ENCODE measurements at regions not wholly inside any gene's neighbourhood (a gene's known extent, or its start where the extent isn't known, plus 50 kb on each side); places are given as distances from the start of the nearest gene placed in this dataset.

- Histone ChIP-seq H3K9me3 (ENCODE audit: low read depth, low read length) (no peaks in the 10 kb centered on the region), H3K36me3 (ENCODE audit: insufficient read depth, low read length) (no peaks in the 10 kb centered on the region), H3K4me3 (no peak overlapping the region), H3K9ac (ENCODE audit: insufficient read length) (no peak overlapping the region), H3K27ac (no peak overlapping the region)
- TF ChIP-seq FOXP2 (optimal IDR thresholded peaks at IDR 0.05; ENCODE audit: control extremely low read depth, extremely low read length, insufficient read depth) (no peak), POLR2AphosphoS5 (IDR thresholded peaks at IDR 0.05; ENCODE audit: borderline replicate concordance, low read depth, low read length) (no peak), EZH2 (IDR thresholded peaks at IDR 0.05) (no peak)
- no peak for DNase-seq (ENCODE audit: low read depth, low spot score)
Measured at GRCh38 chr1:17998889-17999288, 108.7 kb upstream of the IGSF21 start.

- no peak for DNase-seq (ENCODE audit: low read depth, low spot score)
- TF ChIP-seq FOXP2 (optimal IDR thresholded peaks at IDR 0.05; ENCODE audit: control extremely low read depth, extremely low read length, insufficient read depth) = no peak
- TF ChIP-seq EZH2 (IDR thresholded peaks at IDR 0.05) = no peak
- no peak for TF ChIP-seq POLR2AphosphoS5 (IDR thresholded peaks at IDR 0.05; ENCODE audit: borderline replicate concordance, low read depth, low read length)
- Histone ChIP-seq H3K9ac (ENCODE audit: insufficient read length) (no peak overlapping the region), H3K27ac (no peak overlapping the region), H3K4me3 (no peak overlapping the region), H3K36me3 (ENCODE audit: insufficient read depth, low read length) (no peaks in the 10 kb centered on the region), H3K9me3 (ENCODE audit: low read depth, low read length) (no peaks in the 10 kb centered on the region)
Measured at GRCh38 chr1:17999884-18000283, 107.7 kb upstream of the IGSF21 start.

GRCh38 chr1:18001725-18002124, 105.9 kb upstream of the IGSF21 start:
- Histone ChIP-seq H3K4me3 (no peak overlapping the region), H3K9me3 (ENCODE audit: low read depth, low read length) (no peaks in the 10 kb centered on the region)

GRCh38 chr1:18004278-18004677, 103.3 kb upstream of the IGSF21 start:
- H3K9ac ChIP-seq (ENCODE audit: insufficient read length) = no peak overlapping the region
- no peak overlapping the region for H3K4me3 ChIP-seq
- H3K27ac ChIP-seq = no peak overlapping the region
- H3K9me3 ChIP-seq (ENCODE audit: low read depth, low read length) = no peaks in the 10 kb centered on the region
- H3K36me3 ChIP-seq (ENCODE audit: insufficient read depth, low read length) = no peaks in the 10 kb centered on the region
- DNase-seq (ENCODE audit: low read depth, low spot score) = no peak
- TF ChIP-seq EZH2 (IDR thresholded peaks at IDR 0.05) (no peak), FOXP2 (optimal IDR thresholded peaks at IDR 0.05; ENCODE audit: control extremely low read depth, extremely low read length, insufficient read depth) (no peak), POLR2AphosphoS5 (IDR thresholded peaks at IDR 0.05; ENCODE audit: borderline replicate concordance, low read depth, low read length) (no peak)

More at GRCh38 chr1:18001725-18002124, 105.9 kb upstream of the IGSF21 start:
- no peak for DNase-seq (ENCODE audit: low read depth, low spot score)
- H3K36me3 ChIP-seq (ENCODE audit: insufficient read depth, low read length) = no peaks in the 10 kb centered on the region
- no peak for TF ChIP-seq POLR2AphosphoS5 (IDR thresholded peaks at IDR 0.05; ENCODE audit: borderline replicate concordance, low read depth, low read length)
- no peak for TF ChIP-seq FOXP2 (optimal IDR thresholded peaks at IDR 0.05; ENCODE audit: control extremely low read depth, extremely low read length, insufficient read depth)
- no peak for TF ChIP-seq EZH2 (IDR thresholded peaks at IDR 0.05)
- H3K9ac ChIP-seq (ENCODE audit: insufficient read length) = no peak overlapping the region
- H3K27ac ChIP-seq = no peak overlapping the region

- Histone ChIP-seq H3K9me3 (ENCODE audit: low read depth, low read length) (no peaks in the 10 kb centered on the region), H3K4me3 (no peak overlapping the region), H3K27ac (no peak overlapping the region), H3K9ac (ENCODE audit: insufficient read length) (no peak overlapping the region), H3K36me3 (ENCODE audit: insufficient read depth, low read length) (no peaks in the 10 kb centered on the region)
- TF ChIP-seq FOXP2 (optimal IDR thresholded peaks at IDR 0.05; ENCODE audit: control extremely low read depth, extremely low read length, insufficient read depth) (no peak), POLR2AphosphoS5 (IDR thresholded peaks at IDR 0.05; ENCODE audit: borderline replicate concordance, low read depth, low read length) (no peak), EZH2 (IDR thresholded peaks at IDR 0.05) (no peak)
- no peak for DNase-seq (ENCODE audit: low read depth, low spot score)
Measured at GRCh38 chr1:18005238-18005637, 102.4 kb upstream of the IGSF21 start.

GRCh38 chr1:18007391-18008041, 100.1 kb upstream of the IGSF21 start:
- Histone ChIP-seq H3K27ac (no peak overlapping the region), H3K36me3 (ENCODE audit: insufficient read depth, low read length) (no peaks in the 10 kb centered on the region), H3K4me3 (no peak overlapping the region), H3K9me3 (ENCODE audit: low read depth, low read length) (no peaks in the 10 kb centered on the region), H3K9ac (ENCODE audit: insufficient read length) (no peak overlapping the region)
- no peak for TF ChIP-seq POLR2AphosphoS5 (IDR thresholded peaks at IDR 0.05; ENCODE audit: borderline replicate concordance, low read depth, low read length)
- TF ChIP-seq FOXP2 (optimal IDR thresholded peaks at IDR 0.05; ENCODE audit: control extremely low read depth, extremely low read length, insufficient read depth) = no peak
- no peak for TF ChIP-seq EZH2 (IDR thresholded peaks at IDR 0.05)
- DNase-seq (ENCODE audit: low read depth, low spot score) = no peak

- no peaks in the 10 kb centered on the region for H3K9me3 ChIP-seq (ENCODE audit: low read depth, low read length)
- no peak overlapping the region for H3K27ac ChIP-seq
- H3K36me3 ChIP-seq (ENCODE audit: insufficient read depth, low read length) = no peaks in the 10 kb centered on the region
- TF ChIP-seq FOXP2 (optimal IDR thresholded peaks at IDR 0.05; ENCODE audit: control extremely low read depth, extremely low read length, insufficient read depth) = no peak
- TF ChIP-seq POLR2AphosphoS5 (IDR thresholded peaks at IDR 0.05; ENCODE audit: borderline replicate concordance, low read depth, low read length) = no peak
- TF ChIP-seq EZH2 (IDR thresholded peaks at IDR 0.05) = no peak
- DNase-seq (ENCODE audit: low read depth, low spot score) = no peak
- no peak overlapping the region for H3K4me3 ChIP-seq
- H3K9ac ChIP-seq (ENCODE audit: insufficient read length) = no peak overlapping the region
Measured at GRCh38 chr1:18008081-18008480, 99.5 kb upstream of the IGSF21 start.

- no peak for TF ChIP-seq POLR2AphosphoS5 (IDR thresholded peaks at IDR 0.05; ENCODE audit: borderline replicate concordance, low read depth, low read length)
- TF ChIP-seq FOXP2 (optimal IDR thresholded peaks at IDR 0.05; ENCODE audit: control extremely low read depth, extremely low read length, insufficient read depth) = no peak
- TF ChIP-seq EZH2 (IDR thresholded peaks at IDR 0.05) = no peak
- no peaks in the 10 kb centered on the region for H3K9me3 ChIP-seq (ENCODE audit: low read depth, low read length)
- no peak overlapping the region for H3K4me3 ChIP-seq
- H3K27ac ChIP-seq = no peak overlapping the region
- no peaks in the 10 kb centered on the region for H3K36me3 ChIP-seq (ENCODE audit: insufficient read depth, low read length)
- DNase-seq (ENCODE audit: low read depth, low spot score) = no peak
- no peak overlapping the region for H3K9ac ChIP-seq (ENCODE audit: insufficient read length)
Measured at GRCh38 chr1:18009055-18009454, 98.5 kb upstream of the IGSF21 start.

- no peaks in the 10 kb centered on the region for H3K36me3 ChIP-seq (ENCODE audit: insufficient read depth, low read length)
Measured at GRCh38 chr1:18009478-18009961, 98.1 kb upstream of the IGSF21 start.

More at GRCh38 chr1:18009478-18009961, 98.1 kb upstream of the IGSF21 start:
- Histone ChIP-seq H3K9me3 (ENCODE audit: low read depth, low read length) (no peaks in the 10 kb centered on the region), H3K4me3 (no peak overlapping the region), H3K27ac (no peak overlapping the region), H3K9ac (ENCODE audit: insufficient read length) (no peak overlapping the region)
- DNase-seq (ENCODE audit: low read depth, low spot score) = no peak
- TF ChIP-seq EZH2 (IDR thresholded peaks at IDR 0.05) = no peak
- no peak for TF ChIP-seq POLR2AphosphoS5 (IDR thresholded peaks at IDR 0.05; ENCODE audit: borderline replicate concordance, low read depth, low read length)
- TF ChIP-seq FOXP2 (optimal IDR thresholded peaks at IDR 0.05; ENCODE audit: control extremely low read depth, extremely low read length, insufficient read depth) = no peak
